Loucy (cell line): ENCODE measurements at regions not wholly inside any gene's neighbourhood (a gene's known extent, or its start where the extent isn't known, plus 50 kb on each side); places are given as distances from the start of the nearest gene placed in this dataset.

ENCODE experiments used
- H2AFZ ChIP-seq: fragments of 200-600 bp; sonication (generic); 2 replicates; pipeline ENCODE4 v1.6.0; 2016; ENCODE audit warnings: antibody characterized with exemption, mild to moderate bottlenecking, low read length, moderate library complexity
- H3F3A ChIP-seq: fragments of 200-600 bp; 2 replicates; pipeline ENCODE4 v1.6.0; 2016; ENCODE audit warnings: antibody characterized with exemption, low read depth, mild to moderate bottlenecking
- H3K27me3 ChIP-seq: fragments of 200-600 bp; sonication (generic); 2 replicates; pipeline ENCODE4 v1.6.1; 2014; ENCODE audit warnings: low read length, mild to moderate bottlenecking; ENCODE audit not compliant: insufficient read depth, poor library complexity, severe bottlenecking
- H3K36me3 ChIP-seq: fragments of 200-600 bp; sonication (generic); 2 replicates; pipeline ENCODE4 v1.6.1; 2016; ENCODE audit warnings: low read length; ENCODE audit not compliant: insufficient read depth
- H3K4me1 ChIP-seq: fragments of 200-600 bp; sonication (generic); 2 replicates; pipeline ENCODE4 v1.5.1; 2014; ENCODE audit warnings: low read length, mild to moderate bottlenecking; ENCODE audit not compliant: insufficient read depth, poor library complexity, severe bottlenecking
- H3K4me2 ChIP-seq: fragments of 200-600 bp; sonication (generic); 2 replicates; pipeline ENCODE4 v1.6.0; 2014; ENCODE audit warnings: antibody characterized with exemption, low read length, low read depth, mild to moderate bottlenecking; ENCODE audit not compliant: poor library complexity, severe bottlenecking
- H3K4me3 ChIP-seq: fragments of 200-600 bp; sonication (generic); 2 replicates; pipeline ENCODE4 v1.5.1; 2014; ENCODE audit warnings: low read length, mild to moderate bottlenecking, mixed read lengths; ENCODE audit not compliant: poor library complexity, severe bottlenecking
- H3K79me2 ChIP-seq: fragments of 200-600 bp; sonication (generic); 2 replicates; pipeline ENCODE4 v1.6.1; 2014; ENCODE audit warnings: low read length; ENCODE audit not compliant: insufficient read depth
- H3K9ac ChIP-seq: fragments of 200-600 bp; sonication (generic); 2 replicates; pipeline ENCODE4 v1.6.0; 2014; ENCODE audit warnings: mild to moderate bottlenecking, low read depth, low read length, moderate library complexity; ENCODE audit not compliant: poor library complexity, severe bottlenecking
- H3K9me2 ChIP-seq: fragments of 200-600 bp; sonication (generic); replicated peaks from 2 replicates; pipeline ENCODE4 v1.6.1; 2016; ENCODE audit warnings: low read depth, low read length, mixed read lengths
- H3K9me3 ChIP-seq: fragments of 200-600 bp; sonication (generic); 2 replicates; pipeline ENCODE4 v1.6.1; 2014; ENCODE audit warnings: mild to moderate bottlenecking, antibody characterized with exemption, low read length, low read depth; ENCODE audit not compliant: insufficient read depth
- H4K20me1 ChIP-seq: fragments of 200-600 bp; sonication (generic); 2 replicates; pipeline ENCODE4 v1.6.0; 2014; ENCODE audit warnings: antibody characterized with exemption, low read length, mild to moderate bottlenecking; ENCODE audit not compliant: insufficient read depth, poor library complexity, severe bottlenecking
- EZH2phosphoT487 ChIP-seq: fragments of 200-600 bp; IDR thresholded peaks from 2 replicates; pipeline ENCODE4 v1.6.1; 2018; ENCODE audit warnings: antibody characterized with exemption, mild to moderate bottlenecking, moderate library complexity, borderline replicate concordance
- TF ChIP-seq, protein P1 (sequence below): fragments of 200-600 bp; sonication (generic); conservative IDR thresholded peaks from 2 replicates; pipeline ENCODE4 v1.5.1; 2014; ENCODE audit warnings: mild to moderate bottlenecking, antibody characterized with exemption, low read length

DNA sequence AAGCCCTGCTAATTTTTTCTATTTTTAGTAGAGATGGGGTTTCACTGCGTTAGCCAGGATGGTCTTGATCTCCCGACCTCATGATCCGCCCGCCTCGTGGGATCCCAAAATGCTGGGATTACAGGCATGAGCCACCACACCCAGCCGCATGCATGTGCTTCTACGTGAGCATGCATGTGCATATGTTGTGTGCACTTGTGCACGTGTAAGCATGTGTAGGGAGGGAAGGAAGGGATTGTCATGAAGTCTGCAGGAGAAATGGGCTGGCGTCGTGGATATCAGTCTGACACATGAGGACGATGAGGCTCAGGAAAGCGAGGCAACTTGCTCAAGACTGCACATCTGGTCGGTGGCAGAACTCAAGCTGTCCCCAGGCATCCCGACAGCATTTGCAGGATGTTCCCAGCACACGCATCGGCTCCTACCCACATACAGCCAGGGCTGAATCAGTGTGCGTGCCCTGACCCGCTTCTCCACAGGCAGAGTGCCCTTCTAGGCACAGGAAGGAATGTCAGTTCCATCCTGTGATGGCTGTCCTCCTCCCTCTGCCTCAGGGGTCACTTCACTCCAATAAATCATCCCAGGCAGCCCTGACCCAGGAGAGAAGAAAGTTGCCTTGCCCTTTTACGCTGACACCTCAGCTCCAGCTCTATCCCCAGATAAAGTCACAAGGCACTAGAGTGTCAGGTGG, 49.9 kb upstream of the SLC14A2 start:
- no peaks in the 10 kb centered on the region for H3K9me3 ChIP-seq

More for the DNA sequence above, 49.9 kb upstream of the SLC14A2 start:
- Histone ChIP-seq H2AFZ (no peak overlapping the region), H3K36me3 (no peaks in the 10 kb centered on the region), H3K79me2 (no peaks in the 10 kb centered on the region), H3K27me3 (no peaks in the 10 kb centered on the region), H3K4me2 (no peak overlapping the region), H3K9ac (no peak overlapping the region), H4K20me1 (no peaks in the 10 kb centered on the region), H3K4me3 (no peak overlapping the region), H3K4me1 (peaks cover 5% of the 10 kb centered on the region), H3F3A (no peaks in the 10 kb centered on the region), H3K9me2 (no peaks in the 10 kb centered on the region)
- TF ChIP-seq EZH2phosphoT487: no peak
- TF ChIP-seq, protein P1, sequence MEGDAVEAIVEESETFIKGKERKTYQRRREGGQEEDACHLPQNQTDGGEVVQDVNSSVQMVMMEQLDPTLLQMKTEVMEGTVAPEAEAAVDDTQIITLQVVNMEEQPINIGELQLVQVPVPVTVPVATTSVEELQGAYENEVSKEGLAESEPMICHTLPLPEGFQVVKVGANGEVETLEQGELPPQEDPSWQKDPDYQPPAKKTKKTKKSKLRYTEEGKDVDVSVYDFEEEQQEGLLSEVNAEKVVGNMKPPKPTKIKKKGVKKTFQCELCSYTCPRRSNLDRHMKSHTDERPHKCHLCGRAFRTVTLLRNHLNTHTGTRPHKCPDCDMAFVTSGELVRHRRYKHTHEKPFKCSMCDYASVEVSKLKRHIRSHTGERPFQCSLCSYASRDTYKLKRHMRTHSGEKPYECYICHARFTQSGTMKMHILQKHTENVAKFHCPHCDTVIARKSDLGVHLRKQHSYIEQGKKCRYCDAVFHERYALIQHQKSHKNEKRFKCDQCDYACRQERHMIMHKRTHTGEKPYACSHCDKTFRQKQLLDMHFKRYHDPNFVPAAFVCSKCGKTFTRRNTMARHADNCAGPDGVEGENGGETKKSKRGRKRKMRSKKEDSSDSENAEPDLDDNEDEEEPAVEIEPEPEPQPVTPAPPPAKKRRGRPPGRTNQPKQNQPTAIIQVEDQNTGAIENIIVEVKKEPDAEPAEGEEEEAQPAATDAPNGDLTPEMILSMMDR: no peak
